Skin of body (tissue), 1 donor: ENCODE measurements at regions not wholly inside any gene's neighbourhood (a gene's known extent, or its start where the extent isn't known, plus 50 kb on each side); places are given as distances from the start of the nearest gene placed in this dataset.
A peak's percentile ranks its signal among the peaks of the same experiment; 100 is the strongest.

Experiments
- DNase-seq: peaks from one replicate; lab custom pipeline; 2025; lab: John Stamatoyannopoulos, UW

DNA sequence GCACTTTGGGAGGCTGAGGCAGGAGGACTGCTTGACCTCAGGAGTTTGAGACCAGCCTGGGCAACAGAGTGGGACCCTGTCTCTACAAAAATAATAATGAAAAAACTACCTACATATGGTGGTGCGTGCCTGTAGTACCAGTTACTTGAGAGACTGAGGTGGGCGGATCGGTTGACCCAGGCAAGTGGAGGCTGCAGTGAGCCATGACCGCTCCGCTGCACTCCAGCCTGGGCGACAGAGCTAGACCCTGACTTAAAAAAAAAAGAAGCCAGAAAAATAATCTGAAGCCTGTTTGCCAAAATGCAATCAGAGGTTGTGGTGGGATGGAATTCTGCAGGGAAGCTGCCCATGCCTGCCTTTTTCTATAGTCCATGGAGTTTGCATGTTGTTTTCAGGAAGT is 50.4 kb upstream of the GGTA1 start:
- DNase-seq = no peak

DNA sequence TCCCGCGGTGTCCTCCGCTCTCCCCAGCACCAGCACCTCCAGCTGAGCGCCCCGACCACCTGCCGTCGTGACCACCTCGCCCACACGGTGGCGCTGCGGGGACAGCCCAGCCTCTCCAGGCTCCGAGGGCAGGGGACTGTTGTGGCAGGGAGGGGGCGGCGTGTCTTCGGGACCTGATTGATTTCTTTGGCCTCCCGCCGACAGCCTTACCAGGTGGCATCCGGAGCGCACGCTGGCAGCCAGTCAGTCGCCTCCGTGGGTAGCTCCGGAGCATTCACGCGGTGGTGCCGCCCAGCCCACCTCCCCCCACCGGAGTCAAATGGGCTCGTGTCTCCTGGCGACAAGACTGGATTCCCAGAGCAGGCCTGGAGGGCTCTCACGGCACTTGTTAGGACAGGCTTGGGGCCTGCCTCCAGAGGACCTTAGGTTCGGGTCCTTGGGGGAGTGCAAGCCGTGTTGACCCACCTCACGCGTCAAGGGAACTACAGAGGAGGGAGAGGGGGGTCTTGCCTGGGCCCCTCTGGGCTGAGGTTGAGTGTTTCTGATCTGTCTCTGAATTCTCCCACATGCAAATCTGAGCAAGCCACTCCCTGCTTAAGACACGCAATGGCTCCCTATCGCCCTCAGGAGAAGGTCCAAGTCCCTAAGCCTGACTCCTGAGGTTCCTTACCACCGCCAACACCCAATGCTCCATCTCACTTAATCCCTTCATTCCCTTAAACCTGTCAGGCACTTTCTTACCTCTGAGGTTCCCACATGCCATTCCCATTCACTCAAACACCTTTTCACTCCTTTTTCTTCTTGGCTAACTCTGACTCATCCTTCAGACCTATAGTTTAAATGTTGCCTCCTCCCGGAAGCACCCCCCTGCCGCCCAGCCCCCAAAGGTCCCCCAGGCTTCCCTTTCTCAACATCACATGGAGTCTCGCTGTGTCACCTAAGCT is 51.2 kb upstream of the GGTA1 start:
- peak; percentile 59 for DNase-seq

DNA sequence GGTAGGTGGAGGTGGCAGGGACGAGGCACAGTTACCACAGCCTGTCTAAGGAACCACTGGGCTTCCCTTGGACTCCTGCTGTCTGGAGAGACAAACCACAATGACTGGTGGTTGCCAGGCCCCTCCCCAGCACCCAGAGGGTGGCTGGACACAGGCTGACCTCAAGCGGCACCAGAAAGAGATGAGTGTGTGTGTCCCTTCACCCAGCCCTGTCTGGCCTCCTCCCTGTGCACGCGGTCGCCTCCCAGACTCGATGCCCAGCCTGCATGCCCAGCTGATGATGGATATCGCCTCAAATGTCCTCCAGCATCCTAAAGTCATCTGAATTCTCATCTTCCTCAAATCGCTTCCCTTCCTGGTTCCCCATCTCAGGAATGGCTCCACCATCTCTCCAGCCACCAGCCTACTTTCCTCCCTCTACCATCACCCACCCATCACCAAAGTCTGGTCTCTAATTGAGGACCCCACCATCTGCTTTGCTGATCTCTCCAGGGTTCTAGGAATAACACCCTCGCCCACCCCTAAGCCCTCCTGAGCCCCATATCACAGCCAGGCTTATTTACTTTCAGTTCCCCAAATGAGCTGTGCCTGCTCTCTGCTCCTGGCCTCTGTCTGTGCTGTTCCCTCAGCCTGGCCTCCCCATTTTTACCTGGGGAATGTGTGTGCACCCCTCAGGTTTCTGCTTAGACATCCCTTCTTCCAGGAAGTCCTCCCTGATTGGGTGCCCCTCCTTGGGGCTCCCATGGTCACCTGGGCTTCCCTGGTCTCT is 52.5 kb upstream of the GGTA1 start:
- no peak for DNase-seq

DNA sequence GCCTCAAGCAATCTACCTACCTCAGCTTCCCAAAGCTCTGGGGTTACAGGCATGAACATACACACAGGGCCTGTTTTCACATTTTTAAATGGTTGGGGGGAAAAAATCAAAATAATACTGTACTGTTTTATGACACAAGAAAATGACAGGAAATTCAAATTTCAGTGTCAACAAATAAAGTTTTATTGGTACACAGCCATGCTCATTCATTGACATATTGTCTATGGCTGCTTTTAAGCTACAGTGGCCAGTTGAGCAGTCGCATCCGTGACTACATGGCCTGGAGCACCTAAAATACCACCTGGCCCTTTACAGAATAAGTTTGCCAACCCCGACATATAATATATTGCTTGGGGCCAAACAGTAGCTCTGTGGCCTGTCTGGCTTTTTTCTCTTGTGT is 56.4 kb upstream of the GGTA1 start:
- DNase-seq = no peak

DNA sequence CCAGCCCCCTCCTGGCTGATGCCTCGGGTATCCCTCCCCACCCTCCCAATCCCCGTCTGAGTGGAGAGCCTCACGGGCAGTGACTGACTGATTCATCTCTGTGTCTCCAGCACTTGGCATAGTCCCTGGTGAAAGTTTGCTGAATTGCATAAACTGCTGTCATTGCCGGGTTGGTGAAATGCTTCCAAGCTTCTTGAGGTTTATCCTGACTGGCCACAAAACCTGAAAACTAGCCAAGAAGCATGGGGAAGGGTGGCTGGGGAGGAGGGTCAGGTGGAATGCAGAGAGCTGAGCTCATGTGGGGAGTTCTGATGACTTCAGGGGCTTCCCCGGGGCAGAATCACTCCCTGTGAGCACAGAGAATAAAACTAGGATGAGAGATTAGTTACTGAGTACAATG is 56.9 kb upstream of the GGTA1 start:
- no peak for DNase-seq

DNA sequence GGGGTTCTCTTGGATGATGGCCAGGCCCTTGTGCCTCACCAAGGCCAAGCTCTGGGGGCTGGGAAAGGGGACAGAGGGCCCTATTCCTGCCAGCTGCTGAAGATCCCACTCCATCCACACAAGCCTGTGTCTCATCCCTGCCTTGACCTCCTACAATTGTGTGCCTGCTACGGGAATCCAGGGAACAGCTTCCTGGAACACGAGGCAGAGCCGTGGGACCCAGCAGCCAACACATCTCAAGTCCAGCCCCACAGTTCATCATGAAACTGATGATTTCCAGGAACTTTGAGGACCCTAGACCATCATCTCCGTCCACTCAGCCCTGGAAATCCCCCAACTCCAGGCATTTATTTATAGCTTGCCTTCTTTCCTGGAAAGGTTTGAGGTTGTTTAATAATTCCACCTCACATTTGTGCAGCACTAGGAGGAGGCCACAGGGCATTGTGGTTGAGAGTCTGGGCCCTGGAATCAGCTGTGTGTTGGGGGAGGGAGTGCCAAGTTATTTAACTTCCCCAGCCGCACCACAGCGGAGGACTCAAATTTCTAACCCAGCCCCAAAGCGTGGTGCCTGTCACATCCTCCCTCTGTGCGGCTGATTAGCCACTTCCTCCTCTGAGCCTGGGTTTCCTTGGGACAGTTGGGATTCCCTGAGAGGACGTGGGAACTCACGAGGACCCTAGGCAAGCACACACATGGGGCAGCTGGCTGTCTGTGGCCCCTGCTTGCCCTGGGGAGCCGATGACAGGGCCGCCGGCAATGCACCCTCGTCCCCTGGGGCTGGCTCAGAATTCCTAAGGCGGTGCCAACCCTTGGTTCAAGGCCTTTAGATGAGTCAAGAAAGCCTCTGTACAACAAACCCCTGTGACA is 58.2 kb upstream of the GGTA1 start:
- DNase-seq = peak; percentile 85

DNA sequence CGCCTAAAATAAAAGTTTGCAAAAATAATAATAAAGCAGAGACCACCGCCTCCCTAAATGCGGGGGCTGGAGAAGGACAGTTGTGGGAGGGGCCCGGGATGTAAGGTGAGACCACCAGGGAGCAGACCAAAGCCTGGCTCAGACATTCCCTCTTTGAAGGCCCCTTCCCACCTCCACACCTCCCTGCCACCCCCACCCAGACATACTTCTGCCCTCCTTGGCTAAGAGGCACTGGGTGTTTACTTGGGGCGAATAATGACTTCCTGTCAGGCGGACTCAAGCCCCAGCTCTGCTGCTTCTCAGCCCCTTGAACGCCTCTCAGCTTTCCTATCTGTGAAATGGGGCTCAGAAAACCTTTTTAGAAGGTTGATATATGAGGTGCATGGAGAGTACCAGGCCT is 58.8 kb upstream of the GGTA1 start:
- DNase-seq = no peak

DNA sequence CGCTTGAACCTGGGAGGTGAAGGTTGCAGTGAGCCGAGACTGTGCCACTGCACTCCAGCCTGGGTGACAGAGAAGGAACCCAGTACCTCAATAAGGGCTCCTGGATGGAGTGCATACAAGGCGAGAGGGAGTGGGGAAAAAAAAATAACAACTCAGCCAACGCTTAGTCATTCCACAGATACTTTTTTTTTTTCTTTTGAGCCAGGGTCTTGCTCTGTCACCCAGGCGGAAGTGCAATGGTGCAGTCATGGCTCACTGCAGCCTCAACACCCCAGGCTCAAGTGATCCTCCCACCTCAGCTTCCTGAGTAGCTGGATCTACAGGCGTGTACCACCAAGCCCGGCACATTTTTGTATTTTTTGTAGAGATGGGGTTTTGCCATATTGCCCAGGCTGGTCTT is 59.5 kb upstream of the GGTA1 start:
- DNase-seq = no peak

DNA sequence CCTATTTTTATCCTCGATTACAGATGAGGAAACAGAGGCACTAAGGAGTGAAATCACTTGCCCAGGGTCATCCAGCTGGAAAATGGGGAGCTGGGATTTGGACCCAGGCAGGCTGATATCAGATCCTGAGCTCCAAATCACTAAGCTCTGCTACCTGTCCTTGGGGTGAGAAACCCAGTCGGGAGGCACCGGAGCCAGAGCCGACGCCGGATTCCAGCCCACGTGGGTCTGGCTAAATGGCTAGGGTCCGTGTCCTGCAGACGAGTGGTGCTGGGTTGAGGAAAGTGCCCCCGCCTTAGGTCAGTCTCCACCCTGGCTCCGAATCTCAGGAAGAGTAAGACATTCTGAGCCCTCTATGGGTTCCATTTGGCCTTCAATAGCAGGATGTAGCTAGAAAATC is 61.3 kb upstream of the GGTA1 start:
- no peak for DNase-seq

DNA sequence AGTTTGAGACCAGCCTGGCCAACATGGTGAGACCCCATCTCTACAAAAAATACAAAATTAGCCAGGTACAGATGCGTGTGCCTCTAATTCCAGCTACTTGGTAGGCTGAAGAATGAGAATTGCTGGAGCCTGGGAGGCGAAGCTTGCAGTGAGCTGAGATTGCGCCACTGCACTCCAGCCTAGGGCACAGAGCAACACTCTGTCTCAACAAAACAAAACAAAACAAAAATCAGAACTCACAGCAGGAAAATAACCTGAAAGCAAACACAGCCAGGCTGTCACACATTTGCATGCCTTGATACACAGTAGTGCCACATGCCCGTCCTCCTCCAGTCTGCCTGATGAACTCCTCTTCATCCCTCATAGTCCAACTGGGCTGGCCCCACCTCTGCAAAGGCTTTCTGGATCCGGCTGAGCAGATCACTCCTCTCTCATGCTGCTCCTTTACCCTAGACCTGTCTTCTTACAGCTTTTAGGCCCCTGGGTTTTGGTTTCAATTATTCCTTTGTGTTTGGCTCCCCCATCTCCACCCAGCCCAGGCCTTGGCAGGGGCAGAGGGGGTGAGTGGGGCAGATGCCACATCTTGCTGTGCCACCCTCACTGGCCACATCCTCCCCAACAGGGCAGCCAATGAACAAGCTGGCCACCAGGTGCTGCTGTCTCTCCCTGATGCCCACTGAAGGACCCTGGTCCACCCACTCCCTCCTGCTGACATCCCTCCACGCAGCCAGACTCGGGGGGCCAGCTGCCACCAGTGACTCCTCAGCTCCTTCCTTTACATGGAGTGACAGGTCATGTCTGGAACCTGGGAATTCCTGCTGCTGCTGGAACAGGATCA is 62.0 kb upstream of the GGTA1 start:
- no peak for DNase-seq

DNA sequence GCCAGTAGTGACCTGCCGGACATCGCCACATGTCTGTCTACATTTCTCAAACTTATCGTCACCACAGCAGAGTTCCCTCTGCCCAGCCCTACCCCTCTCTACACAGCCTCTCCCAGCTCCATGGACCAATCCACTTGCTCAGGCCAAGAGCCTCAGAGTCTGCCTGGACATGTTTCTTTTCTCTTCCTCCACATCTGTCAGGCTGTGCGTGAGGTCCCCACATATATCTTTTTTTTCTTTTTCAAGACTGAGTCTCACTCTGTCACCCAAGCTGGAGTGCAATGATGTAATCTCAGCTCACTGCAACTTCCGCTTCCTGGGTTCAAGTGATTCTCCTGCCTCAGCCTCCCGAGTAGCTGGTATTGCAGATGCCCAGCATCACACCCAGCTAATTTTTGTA is 62.7 kb upstream of the GGTA1 start:
- no peak for DNase-seq

DNA sequence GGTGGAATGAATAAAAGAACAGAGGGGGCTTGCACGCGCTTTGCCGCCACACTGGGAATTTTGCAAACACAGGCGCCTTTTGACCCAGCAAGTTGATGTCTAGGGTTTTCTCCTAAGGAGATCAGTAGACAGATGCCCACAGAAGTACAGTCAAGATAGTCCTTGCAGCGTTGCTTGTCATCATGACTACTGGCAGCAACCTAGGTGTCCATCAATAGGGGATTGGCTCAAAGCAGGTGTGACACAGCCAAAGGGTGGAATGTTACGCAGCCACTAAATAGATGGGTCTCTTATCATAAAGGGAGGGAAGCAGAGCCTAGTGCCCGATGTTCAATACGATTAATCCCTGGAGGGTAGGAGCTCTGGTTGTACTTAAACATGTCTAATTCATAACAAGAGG is 63.8 kb upstream of the GGTA1 start:
- DNase-seq = no peak

DNA sequence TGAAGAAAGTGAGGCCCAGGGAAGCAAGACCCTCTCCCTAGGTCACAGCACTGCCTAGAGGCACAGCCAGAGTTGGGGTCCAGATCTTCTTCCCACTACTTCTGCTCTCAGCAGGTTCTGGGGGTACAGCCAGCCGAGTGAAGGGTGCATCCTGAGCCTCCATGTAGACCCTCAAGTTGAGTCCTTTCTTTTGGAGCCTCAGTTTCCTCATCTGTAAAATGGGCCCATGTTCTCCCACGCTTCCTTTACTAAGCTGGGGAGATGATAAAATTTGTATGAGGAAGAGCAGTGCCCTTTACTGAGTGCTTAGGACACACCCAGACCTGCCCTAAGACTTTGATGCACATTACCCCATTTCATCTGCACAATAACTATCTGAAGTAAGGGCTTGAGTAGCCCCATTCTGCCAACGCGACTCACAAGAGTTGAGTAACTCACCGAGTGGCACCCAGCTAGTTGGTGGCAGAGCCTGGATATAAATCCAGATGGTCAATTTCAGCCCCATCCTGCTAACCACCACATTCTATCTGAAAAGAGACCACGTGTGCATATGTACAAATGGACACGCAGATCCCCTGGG is 64.3 kb upstream of the GGTA1 start:
- DNase-seq = no peak

DNA sequence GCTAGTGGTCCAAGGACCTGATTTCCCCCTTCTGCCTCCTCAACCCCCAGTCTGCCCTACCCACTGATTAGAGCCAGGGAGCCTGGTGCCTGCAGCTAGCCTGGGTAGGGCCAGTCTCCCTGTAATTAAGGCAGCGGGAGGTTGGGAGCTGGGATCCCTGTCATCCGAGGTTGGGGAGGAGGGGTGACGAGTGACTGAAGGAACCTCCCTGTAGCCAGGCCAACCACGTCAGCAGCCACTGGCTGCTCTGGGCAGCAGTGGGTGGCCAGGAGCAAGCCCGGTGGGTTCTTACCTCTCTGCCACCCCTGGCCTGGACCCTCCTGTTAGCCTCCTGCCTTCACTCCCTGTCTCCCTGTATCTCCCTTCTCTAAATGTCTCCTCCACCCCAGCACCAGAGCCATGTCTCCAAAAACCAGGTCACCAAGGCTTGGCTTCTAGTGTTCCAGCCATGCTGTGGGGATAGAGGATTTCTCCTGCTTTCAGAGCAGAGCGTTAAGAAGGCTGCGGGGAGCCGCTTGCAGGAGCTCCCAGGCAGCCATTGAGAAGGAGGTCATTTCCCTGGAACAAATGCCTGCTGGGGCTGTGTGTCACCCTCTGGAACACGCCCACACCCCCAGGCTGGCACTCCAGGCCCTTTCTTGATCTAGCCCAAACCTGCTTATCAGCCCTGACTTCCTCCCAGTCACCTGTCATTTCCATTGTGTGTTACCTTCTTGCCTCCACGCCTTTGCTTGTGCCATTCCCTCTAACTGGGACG is 65.0 kb upstream of the GGTA1 start:
- DNase-seq = no peak

DNA sequence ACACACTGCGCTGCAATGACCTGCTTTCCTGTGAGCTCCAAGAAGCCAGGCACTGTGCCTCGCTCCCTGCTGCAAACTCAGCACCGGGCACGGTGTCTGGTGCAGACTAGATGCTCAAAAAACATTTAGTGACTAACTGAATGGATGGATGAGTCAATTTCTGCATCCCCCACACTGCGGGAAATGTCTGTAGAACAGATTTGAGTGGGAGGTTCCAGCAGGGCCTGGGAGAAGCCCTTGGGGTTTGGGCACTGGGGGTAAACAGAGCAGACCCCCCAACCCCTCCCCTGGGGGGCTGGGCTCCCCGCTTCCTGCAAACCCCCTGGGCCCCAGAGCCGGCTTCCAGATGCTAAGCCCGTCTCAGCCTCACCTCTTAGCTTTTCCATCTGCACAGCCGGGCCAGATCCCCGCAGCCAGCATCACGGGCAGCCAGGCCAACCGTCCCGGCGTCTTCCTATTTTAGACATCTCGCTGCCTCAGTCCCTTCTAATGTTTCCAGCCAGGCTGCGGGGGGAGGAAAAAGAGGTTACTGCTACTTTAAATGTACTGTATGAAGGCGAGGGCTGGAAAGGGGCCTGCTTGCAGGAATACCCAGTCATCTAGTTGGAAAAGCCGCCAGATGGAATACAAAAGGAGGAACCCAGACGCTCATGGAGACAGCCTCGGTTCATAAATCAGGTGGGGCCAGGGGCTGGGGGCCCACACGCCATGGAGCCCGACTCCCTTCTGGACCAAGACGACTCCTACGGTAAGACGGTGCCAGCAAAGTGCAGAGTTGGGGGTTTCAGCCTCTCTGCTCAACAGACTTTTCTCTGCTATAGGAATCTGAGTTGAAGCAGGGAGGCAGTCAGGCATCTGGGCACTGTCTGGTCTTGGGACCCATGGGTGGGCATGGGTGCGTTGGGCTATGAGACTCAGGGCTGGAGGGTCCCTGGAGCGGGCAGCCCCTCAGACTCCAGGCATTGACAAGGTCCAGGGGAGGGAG is 67.1 kb upstream of the GGTA1 start:
- DNase-seq = peak; percentile 40

DNA sequence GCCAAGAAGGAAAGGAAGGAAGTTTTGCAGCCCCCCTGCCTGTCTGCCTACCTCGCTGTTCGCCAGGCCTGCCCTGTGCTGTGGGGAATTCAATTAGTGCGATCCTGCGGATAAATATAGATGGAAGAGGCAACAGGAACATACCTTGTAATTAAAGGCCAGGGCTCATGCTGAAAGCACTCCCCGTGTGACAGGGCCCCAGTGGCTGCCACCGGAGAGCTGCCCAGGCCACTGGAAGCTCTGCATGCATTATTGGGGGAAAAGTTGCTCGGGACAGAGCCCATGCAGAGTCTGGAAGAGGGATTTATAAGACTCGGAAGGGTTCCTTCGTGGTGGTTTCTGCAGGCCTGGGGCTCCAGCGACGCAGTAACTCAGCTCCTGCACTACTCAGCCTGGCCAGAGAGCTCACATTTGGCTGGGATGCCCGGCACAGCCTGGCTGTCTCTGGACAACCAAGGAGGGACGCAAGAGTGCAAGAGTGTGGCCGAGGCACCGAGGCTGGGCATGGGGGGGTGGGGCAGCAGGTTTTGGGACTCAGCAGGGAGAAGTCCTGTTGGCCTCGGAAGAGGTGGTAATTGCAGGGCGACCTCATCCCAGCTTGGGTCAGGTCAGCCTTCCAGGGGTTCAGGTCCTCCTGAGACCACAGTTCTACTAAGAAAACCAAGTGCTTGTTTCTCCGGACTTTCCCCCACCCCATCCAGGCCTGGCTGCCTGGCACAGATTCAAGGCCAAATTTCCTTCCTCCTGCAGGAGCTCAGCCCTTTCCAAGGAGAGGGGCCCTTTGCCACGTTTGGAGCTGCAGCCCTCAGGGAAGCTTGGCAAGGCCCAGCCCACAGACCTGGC is 68.1 kb upstream of the GGTA1 start:
- no peak for DNase-seq
